Activated CD4-positive, alpha-beta T cell treated with anti-CD3 and anti-CD28 coated beads, Interleukin-2, amount 50 U/mL, for 4 hours (primary cell): ENCODE measurements at regions not wholly inside any gene's neighbourhood (a gene's known extent, or its start where the extent isn't known, plus 50 kb on each side); places are given as distances from the start of the nearest gene placed in this dataset.

ENCODE experiments used
- DNase-seq, 2 experiments: peaks; one replicate each; pipeline ENCODE4 v3.0.0-alpha.2; 2020

DNA sequence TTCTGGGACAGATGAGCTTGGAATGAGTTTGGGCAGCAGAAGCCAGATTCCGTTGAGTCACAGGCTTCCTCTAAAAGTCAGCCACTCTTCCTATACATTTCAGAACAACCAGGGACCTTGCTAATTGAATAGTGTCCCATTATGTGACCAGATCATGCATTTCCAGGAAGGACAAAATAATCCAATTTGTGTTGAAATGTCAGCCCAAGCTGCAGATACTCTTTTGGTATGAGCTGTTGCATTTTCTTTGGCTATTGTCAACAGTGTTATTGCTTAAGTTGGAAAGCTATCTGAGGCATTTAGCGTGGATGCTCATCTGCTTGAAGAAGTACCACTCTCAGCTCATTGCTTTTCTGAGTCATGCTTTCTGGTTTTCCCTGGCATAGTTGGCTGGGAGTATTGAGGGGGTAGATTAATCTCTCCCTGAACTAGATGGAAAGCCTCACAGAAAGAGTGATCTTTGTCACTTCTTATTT, 223.7 kb upstream of the HABP2 start:
- DNase-seq: no peak

DNA sequence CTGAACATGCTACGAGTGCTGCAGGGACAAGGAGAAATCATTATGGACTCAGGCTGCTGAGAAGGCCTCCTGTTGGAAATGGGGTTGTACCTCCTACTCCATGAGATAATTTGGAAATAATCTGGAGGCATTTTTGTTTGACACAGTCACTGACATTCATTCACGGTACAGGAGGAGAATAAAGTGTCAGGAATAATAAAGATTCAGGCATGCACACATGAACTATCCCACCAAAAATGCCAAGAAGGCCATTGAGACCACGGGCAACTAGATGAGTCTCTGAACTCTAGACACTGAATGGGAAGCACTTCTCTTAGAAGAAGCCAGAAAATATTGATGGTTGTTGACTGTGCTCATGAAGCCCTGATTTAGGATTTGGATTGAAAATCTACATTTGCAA, 220.9 kb upstream of the HABP2 start:
- no peak for DNase-seq

DNA sequence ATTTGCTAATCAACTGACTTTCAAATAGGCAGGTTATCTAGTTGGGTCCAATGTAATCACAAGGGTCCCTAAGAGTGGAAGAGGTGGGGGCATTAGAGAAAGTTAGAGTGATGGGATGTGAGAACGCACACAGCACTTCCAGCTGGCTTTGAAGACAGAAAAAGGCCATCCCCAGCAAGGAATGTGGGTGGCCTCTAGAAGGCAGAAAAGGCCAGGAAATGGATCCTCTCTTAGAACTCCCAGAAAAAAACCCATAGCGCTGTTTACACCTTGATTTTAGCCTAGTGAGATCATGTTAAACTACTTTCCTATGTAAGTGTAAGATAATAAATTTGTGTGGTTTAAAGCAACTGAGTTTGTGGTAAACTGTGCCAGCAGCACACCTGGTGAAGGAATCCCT, 219.5 kb upstream of the HABP2 start:
- no peak for DNase-seq

DNA sequence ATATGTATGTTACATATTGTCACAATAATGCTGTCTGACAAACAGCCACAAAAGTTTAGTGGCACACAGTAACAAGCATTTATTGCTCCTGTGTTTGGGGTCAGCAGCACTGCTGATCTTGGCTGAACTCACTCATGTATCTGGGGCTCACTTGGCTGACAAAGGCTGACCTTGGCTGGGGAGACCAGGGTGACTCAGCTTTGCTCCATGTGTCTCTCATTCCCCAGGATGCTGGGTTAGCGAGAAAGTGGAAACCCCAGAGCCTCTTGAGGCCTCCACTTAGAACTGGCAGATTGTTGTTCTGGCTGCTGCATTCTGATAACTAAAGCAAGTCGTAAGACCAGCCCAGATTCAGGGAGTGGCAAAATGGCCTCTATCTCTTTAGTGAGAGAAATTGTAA, 217.3 kb upstream of the HABP2 start:
- DNase-seq: no peak

DNA sequence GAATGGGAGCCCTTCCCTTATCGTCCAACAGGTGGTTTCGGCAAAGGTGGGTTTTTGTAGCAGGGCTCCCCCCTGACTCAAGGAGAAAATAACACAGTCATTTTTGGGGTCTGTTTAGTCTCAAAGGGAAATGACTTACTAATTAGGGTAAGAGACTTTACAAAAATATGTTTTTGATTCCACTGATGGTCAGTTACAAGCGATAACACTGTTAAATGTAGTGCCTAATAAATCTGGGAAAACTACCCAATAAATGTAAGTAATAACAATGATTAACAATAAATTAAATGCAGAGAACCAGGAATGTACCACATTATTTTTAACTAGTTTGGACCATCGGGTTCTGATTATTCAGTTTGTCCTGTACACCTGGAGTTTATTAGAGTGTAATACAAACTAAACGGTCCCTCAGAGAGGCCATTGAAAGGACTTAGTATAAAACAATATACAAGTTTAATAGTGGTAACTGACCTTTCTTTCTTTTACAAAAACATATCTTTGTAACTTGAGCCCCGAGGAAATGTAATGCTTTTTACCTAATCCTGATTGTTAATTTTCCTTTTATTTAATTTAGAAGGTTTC, 216.2 kb upstream of the HABP2 start:
- DNase-seq: no peak

DNA sequence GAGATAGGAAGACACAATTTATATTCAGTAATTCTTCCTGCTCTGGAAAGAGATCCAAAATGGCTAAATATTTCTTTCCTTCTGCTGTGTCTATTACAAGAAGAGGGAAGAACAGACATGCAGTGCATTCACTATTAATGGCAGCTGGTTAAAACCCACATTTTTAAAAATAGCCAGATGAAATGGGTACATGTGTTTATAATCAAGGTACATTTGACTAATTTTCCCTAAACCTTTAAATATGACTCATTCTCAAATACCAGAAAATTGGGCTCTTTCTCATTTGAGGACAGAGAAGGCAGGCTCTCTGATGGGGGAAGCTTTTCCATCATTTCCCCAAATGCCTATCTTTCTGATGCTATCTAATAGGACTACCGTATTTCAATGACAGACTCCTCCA, 215.7 kb upstream of the HABP2 start:
- DNase-seq: no peak

DNA sequence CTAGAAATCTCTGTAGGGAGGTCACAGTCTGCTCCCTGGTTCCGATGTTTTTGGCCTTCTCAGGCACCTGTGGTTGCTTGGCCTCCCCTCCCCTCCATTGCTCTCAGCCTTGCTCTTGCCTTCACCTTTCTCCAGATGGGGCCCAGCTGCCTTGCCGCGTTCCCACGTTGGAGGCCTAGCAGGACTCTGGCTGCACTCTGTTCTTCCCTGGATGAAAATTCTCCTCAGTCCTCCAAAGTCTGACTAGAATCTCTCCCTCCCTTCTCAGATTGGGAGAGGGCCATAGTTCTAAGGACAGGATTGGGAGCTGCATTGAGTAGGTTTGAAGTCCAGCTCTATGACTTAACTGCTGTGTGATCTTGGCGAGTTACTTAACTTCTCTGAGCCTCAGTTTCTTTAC, 213.7 kb upstream of the HABP2 start:
- DNase-seq: no peak

DNA sequence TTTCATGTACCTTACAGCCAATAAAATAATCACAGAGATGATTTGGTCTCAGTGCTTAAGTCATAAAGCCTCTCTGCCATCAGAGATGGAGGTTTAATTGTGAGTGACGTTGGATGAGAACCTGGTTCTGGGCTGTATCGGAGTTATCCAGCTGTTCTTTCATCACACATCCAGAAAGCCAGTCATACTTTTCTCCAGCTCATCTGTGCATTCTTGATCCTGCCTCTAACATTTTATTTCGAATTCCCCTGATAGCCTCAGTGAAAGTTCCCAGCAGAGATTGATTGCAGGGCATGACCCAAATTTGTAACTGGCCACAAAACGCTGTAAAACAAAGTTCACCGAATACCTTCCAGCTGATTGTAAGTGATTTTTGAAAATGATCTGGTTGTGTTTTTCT, 212.6 kb upstream of the HABP2 start:
- DNase-seq: no peak

DNA sequence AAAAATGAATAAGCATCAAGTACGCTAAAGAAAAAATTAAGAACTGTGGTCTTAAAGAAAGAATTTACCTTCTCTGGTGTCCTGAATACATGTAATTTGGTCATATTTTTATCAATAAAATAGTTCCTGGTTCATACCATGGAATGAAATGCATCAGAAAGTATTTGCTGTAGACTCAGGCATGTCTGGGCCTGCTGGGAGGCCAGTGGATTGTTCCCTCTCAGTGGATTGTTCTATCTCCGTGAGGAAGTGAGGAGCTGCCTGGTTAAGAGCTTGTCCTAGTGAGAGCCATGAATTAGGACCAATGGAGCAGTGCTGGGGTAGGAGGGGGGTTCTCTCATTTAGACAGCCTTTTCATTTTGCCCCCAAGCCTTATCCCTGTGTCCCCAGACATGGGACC, 211.7 kb upstream of the HABP2 start:
- no peak for DNase-seq

DNA sequence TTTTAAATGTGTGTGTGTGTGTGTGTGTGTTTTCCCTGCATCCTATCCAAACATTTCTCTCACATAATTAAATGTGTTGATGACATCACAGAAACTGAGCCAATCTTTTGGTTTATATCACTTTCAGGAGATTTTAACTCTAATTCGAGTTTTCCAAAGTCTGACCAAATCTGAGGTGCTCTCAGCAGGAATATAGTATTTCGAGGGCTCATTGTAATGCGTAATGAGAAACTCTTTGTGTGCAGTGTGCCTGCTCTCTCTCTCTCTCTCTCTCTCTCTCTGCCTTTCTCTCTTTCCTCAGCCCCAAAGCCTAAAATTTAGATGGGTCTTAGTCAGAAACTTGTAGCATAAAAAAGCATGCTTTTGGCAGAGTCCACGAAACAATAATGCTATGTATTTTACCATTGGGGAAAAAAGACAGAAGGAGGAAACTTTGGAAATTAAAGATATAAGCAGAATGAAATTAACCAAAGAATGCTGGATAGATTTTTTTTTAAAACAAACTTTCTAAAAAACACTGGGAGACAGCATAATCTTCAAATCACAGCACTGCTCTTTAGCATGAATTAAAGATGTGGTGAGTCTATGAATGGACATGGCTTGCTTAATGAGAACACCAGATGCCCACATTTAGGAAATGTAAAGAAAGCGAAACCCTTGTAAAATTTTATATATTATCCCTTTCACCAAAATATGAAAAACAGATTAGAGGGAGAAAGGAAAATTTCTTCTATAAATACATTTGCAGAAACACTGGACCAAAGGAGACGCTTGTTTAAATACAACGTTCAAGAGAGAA, 206.8 kb upstream of the HABP2 start:
- no peak for DNase-seq

DNA sequence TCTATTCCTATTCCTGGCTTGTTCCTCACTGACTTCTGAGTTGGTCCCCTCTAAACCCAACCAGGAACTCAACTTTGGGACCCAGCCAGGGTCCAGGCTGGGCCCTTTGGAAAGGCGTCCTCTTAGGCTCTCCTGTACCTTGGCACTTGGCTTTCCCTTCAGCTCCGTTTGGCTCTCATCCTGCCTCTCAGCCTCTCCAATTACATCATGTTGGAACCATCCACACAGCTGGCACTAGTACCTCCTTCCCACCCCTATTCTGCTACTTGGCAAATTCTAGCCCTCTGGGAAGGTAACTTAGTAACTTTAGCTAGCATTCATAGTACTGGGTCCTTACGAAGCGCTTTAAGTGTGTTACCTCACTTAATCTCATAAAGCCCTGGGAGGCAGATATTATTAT, 205.3 kb upstream of the HABP2 start:
- no peak for DNase-seq

DNA sequence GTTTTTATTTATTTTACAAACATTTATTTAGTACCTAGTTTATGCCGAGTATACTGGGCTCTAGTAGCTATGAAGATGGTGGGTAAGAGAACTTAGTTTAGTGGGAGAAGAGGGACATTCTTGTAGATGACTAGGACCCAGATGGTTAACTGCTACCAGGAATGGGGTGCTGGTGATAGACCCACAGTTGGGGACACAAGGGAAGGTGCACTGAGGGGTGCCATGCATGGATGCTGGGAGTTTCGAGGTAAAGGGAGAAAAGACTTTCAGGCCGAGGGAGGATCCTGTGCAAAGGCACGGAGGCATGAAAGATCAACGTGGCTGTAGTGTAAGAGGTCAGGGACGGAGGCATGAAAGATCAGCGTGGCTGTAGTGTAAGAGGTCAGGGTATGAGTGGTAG, 204.2 kb upstream of the HABP2 start:
- DNase-seq: no peak

DNA sequence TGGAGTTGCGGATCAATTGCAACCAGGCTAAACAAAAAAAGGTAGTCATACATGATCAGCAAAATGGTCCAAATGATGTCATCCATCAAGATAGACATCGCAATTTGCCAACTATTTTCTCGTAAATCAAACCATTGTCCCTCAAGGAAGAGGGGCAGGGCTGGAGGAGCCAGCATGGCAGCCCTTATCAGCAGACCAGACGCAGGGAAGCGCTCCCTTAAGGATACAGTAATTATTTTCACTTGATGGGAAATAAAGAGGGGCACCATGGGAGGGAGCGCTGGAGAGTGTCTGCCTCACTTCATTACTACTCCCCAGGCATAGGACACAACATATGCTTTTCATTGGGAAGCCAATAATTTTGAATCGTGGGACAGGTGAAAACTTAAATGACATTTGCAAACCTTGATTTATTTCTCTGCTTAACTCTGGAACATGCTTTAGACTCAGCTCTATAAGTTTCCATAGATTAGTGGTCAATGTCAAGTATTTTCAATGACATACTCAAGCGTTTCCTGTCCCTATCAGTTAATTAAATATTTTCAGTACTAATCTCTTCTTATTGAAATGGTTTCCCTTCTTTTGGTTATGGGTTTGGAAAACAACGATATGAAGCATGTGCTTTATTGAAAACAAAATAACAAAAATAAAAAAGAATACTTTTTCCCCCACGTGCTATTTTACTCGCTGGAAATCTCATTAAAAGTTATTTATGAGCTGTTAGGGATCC, 202.4 kb upstream of the HABP2 start:
- no peak for DNase-seq

DNA sequence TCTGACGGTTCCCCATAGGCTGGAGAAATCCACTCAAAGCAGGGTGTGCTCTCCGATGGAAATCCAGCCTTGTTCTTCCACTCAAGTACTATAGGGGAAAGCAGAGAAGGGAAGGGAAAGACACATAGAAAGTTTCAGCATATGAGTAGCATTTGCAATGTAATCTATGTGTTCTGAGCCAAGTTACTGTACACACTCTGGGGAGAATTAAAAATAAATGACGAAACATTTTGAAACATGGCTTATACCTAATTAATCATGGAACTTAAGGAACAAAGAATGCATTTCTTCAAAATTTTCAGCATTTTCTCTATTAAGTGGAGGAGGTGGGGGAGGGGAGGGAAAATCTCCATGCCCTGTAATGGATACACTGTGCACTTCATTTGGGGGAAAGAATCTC, 198.1 kb upstream of the HABP2 start:
- no peak for DNase-seq

DNA sequence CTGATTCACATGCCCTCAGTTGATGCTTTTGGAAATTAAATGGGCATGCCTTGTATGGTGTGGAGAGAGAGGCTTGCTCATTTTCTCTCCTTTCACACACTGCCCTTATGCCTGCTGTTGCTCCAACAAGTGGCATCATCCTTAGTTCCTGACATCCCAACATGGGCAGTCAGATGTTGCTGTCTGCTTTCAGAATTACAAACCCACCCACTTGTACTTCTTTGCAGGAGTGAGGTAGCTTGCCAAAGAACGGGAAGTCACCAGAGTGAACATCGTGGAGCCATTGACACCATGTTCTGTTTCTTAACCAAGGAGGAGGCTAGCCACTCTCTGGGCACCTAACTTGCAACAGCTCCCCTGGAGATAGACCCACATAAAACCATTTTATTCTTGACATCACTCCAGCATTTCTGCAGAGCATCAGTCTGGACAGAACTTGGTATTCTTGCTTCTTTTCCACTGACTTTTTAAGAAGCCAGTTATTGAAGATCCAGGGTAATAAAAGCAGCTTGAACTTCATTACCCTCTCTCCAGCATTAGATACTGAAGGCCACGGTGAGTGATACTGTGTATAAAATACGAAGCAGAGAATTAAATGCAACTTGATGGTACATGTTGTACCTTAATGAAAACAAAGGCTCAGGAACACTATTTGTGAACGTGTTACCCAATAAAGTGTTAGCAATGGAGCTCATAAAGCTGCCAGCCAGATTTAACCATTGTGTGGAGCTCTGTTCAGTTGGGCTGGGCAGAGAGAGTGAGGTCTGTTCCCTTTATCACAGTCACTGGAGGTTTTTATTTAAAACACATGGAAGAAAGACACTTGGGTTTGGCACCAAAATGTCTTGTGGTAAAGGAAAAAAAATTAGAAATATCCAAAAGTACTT, 195.8 kb upstream of the HABP2 start:
- no peak for DNase-seq

DNA sequence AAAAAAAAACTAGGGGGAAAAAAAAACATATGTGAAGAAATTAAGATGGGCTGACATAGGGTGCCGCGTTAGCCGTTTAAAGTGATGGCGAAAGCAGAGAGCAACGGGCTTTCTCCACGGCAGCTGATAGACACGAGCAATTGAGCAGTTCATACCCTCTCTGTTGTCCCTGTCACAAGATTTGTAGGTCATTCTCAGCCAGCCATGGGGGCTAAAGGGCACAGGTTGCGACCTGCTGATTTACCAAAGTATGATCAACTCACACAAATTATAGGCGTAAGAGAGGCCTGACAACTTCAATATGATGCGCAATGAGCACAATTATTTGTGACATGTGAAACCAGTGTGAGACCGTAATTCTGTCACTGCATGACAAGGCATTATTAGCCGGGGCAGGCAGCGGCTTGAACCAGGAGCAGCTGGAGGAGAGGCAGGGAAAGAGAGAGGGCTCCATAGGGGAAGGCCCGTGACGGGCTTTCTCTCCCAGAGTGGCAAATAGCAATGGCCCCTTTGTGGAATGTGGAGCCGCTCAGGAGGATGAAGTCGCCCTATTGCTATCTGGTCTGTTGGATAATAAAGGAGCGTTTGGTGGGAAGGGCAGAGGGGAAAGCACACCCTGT, 195.1 kb upstream of the HABP2 start:
- no peak for DNase-seq

DNA sequence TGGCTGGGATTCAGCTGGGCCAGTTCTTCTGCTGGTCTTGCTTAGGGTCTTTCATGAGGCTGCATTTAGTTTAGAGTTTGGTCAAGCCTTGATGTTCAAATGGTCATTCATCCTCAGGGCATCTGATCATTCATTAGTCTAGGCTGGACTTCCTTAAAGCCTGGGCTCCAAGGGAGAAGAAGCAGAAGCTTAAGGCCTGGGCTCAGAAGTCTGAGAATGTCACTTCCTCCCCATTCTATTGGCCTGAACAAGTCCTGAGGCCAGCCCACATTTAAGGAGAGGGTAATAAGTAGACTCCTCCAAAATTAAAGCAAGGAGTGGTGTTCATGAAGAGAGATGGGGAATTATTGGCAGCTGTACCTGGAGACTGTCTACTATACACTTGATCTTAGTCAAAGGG, 193.2 kb upstream of the HABP2 start:
- DNase-seq: no peak

DNA sequence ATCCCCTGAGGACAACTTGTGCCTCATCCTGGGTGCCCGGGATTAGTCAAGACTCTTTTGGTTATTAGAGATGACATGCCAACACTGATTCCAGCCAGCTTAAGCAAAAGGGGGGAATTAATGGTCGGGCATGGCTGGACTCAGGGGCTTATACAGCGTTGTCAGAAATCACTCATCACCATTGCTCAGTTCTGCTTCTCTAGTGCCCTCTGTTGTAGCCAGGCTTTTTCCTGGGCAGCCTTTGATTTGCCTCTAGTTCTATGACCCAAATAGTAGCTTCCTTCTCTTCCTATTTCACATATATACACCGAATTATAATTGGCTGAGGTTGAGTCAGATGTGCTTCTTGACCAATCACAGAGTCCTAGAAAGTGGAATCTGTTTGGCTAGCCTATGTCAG, 192.0 kb upstream of the HABP2 start:
- DNase-seq: no peak

DNA sequence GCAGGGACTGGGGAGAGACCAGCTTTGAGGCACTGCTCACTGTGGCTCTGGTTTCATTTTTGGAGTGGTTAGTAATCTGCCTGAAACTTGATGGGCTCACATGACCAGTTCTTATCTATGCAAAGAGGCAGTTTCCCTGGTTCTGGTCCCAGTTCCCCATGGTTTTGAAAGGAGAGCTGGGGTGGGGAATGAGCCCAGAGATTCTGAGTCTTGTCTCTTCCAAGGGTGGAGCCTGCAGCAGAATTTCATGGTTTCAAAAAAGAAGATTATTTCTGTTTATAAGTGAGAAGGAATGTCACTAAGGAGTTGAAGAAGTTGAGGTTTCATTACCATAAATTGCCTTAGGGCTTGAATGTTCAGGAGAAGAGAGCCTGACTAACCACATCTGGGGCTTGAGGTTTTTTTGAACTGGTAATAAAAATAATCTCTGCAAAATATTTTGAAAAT, 190.2 kb upstream of the HABP2 start:
- no peak for DNase-seq

DNA sequence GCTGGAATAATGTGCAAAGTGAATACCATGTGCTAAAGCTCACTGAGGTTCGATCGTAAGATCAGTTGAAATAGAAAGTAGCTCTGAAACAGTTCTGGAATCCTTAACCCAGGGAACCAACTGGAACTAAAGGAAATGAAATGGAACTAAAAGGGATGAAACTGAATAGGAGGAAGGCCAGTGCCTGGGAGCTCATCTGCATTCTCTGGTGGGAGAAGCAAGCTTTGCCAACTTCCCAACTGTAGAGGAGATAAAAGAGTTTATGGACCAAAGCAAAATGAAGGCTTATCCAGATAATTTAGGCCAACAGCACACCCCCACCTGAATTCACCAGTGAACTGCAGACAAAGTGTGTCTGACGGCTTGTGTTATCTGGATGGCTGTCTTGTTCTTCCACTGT, 188.6 kb upstream of the HABP2 start:
- no peak for DNase-seq

DNA sequence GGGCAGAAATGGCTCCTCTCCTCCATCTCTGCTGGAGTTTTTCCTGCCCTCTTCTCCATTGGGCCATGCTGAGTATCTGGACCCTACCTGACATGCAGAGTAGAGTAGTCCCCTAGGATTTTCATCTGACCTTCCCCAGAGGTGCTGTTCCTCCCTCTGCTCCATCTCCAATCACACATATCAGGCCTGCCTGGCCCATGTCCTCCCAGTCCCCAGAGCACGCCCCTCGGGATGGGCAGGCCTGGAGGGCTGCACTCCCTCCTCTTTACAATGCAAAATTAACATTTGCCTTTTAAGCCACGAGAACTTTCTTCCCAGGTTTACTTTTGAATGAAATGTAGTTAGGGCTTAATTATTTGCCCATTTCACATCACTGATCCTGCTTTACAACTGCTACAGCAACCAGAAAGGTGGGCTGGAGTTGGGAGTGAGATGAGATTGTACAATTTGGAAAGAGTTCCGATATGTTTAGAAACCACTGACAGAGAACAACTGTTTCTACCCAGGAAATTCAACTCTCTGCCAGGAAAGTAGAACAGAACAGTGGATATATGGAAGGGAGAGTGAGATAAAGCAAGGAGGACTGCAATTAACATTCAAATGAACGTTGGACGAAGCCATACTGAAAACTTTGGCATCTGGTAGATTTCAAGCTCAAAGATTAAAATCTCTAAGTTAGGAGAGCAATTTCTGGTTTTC, 184.0 kb upstream of the HABP2 start:
- DNase-seq: no peak

DNA sequence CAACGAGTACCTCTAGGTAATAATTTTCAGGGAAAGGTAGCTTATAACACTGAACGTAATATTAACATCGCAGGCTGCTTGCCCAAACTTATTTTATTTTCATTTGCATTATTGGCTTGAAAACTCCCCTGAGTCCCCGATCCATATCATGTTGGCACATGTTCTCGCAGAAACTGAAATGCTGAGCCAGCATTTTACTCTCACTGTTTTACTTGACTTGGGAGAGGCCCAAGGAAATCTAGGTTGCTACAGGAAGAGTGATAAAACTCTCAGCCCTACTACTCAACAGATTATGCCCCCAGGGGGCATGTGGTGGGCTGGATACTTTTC, 183.5 kb upstream of the HABP2 start:
- no peak for DNase-seq
